ENCODE measurements at regions not wholly inside any gene's neighbourhood (a gene's known extent, or its start where the extent isn't known, plus 50 kb on each side); places are given as distances from the start of the nearest gene placed in this dataset.

DNA sequence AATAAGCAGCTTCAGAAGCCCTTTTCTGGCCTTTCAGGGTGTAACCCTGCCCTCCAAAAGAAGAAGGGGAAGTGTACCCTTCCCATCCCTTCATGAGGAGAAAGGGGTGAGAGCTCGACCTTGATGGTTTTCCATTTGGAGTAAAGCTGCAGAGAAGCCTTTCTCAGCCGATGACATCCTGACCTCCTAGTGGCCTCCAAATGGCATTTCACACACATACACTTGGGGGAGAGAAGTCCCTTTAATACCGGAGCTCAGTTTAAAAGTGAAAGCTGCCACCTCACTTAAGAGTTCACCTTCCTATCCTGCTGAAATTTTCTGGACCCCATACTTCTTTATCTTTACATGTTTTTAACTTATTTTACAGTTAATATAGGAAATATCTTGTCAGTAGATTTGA, 716.7 kb downstream of the DCDC2C start:
- Mint-ChIP-seq H3K36me3 (ENCODE audit: unreplicated experiment) (peaks cover 5% of the 10 kb centered on the region), H3K27ac (ENCODE audit: unreplicated experiment) (no peak overlapping the region), H3K9me3 (ENCODE audit: unreplicated experiment) (no peaks in the 10 kb centered on the region), H3K4me3 (ENCODE audit: unreplicated experiment) (no peak overlapping the region), H3K4me1 (ENCODE audit: low read depth, unreplicated experiment) (no peaks in the 10 kb centered on the region), H3K27me3 (ENCODE audit: unreplicated experiment) (no peaks in the 10 kb centered on the region)
- TF ChIP-seq CTCF (IDR thresholded peaks at IDR 0.05; ENCODE audit: partially characterized antibody, unreplicated experiment) = peak; percentile 33
- DNase-seq = no peak

GRCh38 chr2:4424153-4424552, 720.8 kb downstream of the DCDC2C start:
- no peaks in the 10 kb centered on the region for H3K9me3 Mint-ChIP-seq (ENCODE audit: unreplicated experiment)
- no peaks in the 10 kb centered on the region for H3K27me3 Mint-ChIP-seq (ENCODE audit: unreplicated experiment)
- peaks cover 2% of the 10 kb centered on the region for H3K4me1 Mint-ChIP-seq (ENCODE audit: low read depth, unreplicated experiment)
- no peak overlapping the region for H3K4me3 Mint-ChIP-seq (ENCODE audit: unreplicated experiment)
- no peak for TF ChIP-seq CTCF (IDR thresholded peaks at IDR 0.05; ENCODE audit: partially characterized antibody, unreplicated experiment)
- DNase-seq = no peak
- H3K27ac Mint-ChIP-seq (ENCODE audit: unreplicated experiment) = no peak overlapping the region
- peaks cover 1% of the 10 kb centered on the region for H3K36me3 Mint-ChIP-seq (ENCODE audit: unreplicated experiment)

DNA sequence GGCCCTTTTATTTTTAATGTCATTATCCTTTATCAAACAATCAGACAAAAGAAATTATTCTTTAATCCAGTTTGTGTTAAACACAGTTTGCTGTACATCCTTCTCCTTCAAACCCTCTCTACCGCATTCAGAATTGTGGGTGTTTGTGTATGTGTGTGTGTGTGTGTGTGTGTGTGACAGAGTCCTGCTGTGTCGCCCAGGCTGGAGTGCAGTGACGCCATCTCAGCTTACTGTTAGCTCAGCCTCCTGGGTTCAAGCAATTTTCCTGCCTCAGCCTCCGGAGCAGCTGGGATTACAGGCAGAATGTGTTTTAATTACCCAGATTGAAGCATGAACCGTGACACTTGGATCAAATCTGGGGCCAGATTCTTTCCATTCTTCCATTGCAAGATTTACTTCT, 723.7 kb downstream of the DCDC2C start:
- Mint-ChIP-seq H3K27me3 (ENCODE audit: unreplicated experiment) (no peaks in the 10 kb centered on the region), H3K9me3 (ENCODE audit: unreplicated experiment) (no peaks in the 10 kb centered on the region), H3K27ac (ENCODE audit: unreplicated experiment) (peak overlapping the region; percentile 28), H3K4me3 (ENCODE audit: unreplicated experiment) (no peak overlapping the region), H3K4me1 (ENCODE audit: low read depth, unreplicated experiment) (peaks cover 2% of the 10 kb centered on the region), H3K36me3 (ENCODE audit: unreplicated experiment) (no peaks in the 10 kb centered on the region)
- TF ChIP-seq CTCF (IDR thresholded peaks at IDR 0.05; ENCODE audit: partially characterized antibody, unreplicated experiment) = no peak
- peak; percentile 23 for DNase-seq

DNA sequence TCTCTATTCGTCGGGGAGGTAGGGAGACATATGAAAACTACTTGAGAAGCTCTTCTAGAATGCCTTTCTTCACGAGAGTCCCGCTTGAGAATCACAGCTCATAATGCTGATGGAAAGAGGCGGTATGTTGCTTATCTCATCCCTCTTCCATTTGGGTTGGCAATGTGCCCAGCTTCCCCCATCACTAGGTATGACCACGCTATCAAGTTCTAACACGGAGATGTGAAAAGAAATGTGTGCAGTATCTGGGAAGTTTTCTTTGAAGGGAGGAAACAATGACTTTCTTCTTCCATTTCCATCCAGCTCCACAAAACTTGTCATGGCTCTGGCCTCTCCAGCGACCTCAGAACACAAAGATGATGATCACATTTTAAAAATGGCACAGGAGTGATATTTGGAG, 742.4 kb downstream of the DCDC2C start:
- H3K9me3 Mint-ChIP-seq (ENCODE audit: unreplicated experiment) = no peaks in the 10 kb centered on the region
- H3K27ac Mint-ChIP-seq (ENCODE audit: unreplicated experiment) = no peak overlapping the region
- TF ChIP-seq CTCF (IDR thresholded peaks at IDR 0.05; ENCODE audit: partially characterized antibody, unreplicated experiment) = no peak
- no peaks in the 10 kb centered on the region for H3K27me3 Mint-ChIP-seq (ENCODE audit: unreplicated experiment)
- H3K4me3 Mint-ChIP-seq (ENCODE audit: unreplicated experiment) = no peak overlapping the region
- peaks cover 3% of the 10 kb centered on the region for H3K4me1 Mint-ChIP-seq (ENCODE audit: low read depth, unreplicated experiment)
- no peak for DNase-seq
- H3K36me3 Mint-ChIP-seq (ENCODE audit: unreplicated experiment) = no peaks in the 10 kb centered on the region

GRCh38 chr2:4454907-4455306, 751.5 kb downstream of the DCDC2C start:
- Mint-ChIP-seq H3K27ac (ENCODE audit: unreplicated experiment) (no peak overlapping the region), H3K4me3 (ENCODE audit: unreplicated experiment) (no peak overlapping the region), H3K4me1 (ENCODE audit: low read depth, unreplicated experiment) (no peaks in the 10 kb centered on the region), H3K9me3 (ENCODE audit: unreplicated experiment) (peaks cover 4% of the 10 kb centered on the region), H3K27me3 (ENCODE audit: unreplicated experiment) (peaks cover 2% of the 10 kb centered on the region), H3K36me3 (ENCODE audit: unreplicated experiment) (peaks cover 5% of the 10 kb centered on the region)
- DNase-seq = no peak
- TF ChIP-seq CTCF (IDR thresholded peaks at IDR 0.05; ENCODE audit: partially characterized antibody, unreplicated experiment) = no peak
